NT2/D1 (cell line): ENCODE measurements at regions not wholly inside any gene's neighbourhood (a gene's known extent, or its start where the extent isn't known, plus 50 kb on each side); places are given as distances from the start of the nearest gene placed in this dataset.

Experiments
- SUZ12 ChIP-seq: IDR thresholded peaks from 2 replicates; pipeline ENCODE4 v1.6.1; 2011; ENCODE audit not compliant: insufficient read length, insufficient read depth; ENCODE audit errors: extremely low read depth
- YY1 ChIP-seq: IDR thresholded peaks from 2 replicates; pipeline ENCODE4 v1.6.1; 2011; ENCODE audit not compliant: insufficient read length, insufficient read depth
- ZNF274 ChIP-seq: IDR thresholded peaks from 2 replicates; pipeline ENCODE4 v1.6.1; 2011; ENCODE audit warnings: mild to moderate bottlenecking, low read depth, low read length

DNA sequence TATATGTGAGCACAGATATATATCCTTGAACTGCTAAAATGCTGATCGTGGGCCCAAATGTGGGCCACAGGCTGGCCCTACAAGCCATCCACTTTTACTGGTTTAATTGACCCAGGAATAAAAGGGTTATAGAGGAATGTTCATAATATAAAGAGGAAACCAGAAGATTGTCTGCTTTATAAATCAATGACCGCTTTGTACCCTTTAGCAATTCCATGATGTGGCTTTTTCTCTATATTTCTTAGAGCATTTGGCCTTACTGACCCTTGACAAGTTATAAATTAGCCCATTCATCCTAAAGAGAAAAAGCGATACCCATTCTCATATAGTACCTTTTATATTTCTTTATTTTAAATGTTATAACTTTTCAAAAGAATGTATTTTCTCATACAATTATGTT is 87.1 kb upstream of the ITGA4 start:
- no peak for TF ChIP-seq YY1
- TF ChIP-seq SUZ12, result no peak
- no peak for TF ChIP-seq ZNF274
